Central memory CD8-positive, alpha-beta T cell (primary cell): ENCODE measurements at regions not wholly inside any gene's neighbourhood (a gene's known extent, or its start where the extent isn't known, plus 50 kb on each side); places are given as distances from the start of the nearest gene placed in this dataset.

Experiments used
- ATAC-seq: fragments of 150-1000 bp; cut with Tn5 transposase; replicated peaks from 2 replicates; pipeline ENCODE4 v1.10.0; 2022; ENCODE audit warnings: mild to moderate bottlenecking, moderate FRiP score, moderate number of reproducible peaks; ENCODE audit not compliant: poor library complexity, severe bottlenecking; ENCODE audit errors: extremely low read depth
- DNase-seq, 2 donors: peaks; one replicate each; pipeline ENCODE4 v3.0.0; 2021; ENCODE audit warnings: low spot score in 2 of 2
- H3K27ac Mint-ChIP-seq: one replicate; pipeline ENCODE4 v1.8.0; 2022; ENCODE audit warnings: low read depth, mild to moderate bottlenecking, moderate library complexity, mixed read lengths
- H3K27me3 Mint-ChIP-seq: one replicate; pipeline ENCODE4 v1.8.0; 2022; ENCODE audit warnings: mixed read lengths
- H3K36me3 Mint-ChIP-seq: one replicate; pipeline ENCODE4 v1.8.0; 2022; ENCODE audit warnings: mild to moderate bottlenecking, moderate library complexity, mixed read lengths; ENCODE audit not compliant: insufficient read depth
- H3K4me1 Mint-ChIP-seq: one replicate; pipeline ENCODE4 v1.8.0; 2022; ENCODE audit warnings: mixed read lengths
- H3K4me3 Mint-ChIP-seq: one replicate; pipeline ENCODE4 v1.8.0; 2022; ENCODE audit warnings: mild to moderate bottlenecking, moderate library complexity, mixed read lengths
- H3K9me3 Mint-ChIP-seq: one replicate; pipeline ENCODE4 v1.8.0; 2022; ENCODE audit warnings: mixed read lengths

DNA sequence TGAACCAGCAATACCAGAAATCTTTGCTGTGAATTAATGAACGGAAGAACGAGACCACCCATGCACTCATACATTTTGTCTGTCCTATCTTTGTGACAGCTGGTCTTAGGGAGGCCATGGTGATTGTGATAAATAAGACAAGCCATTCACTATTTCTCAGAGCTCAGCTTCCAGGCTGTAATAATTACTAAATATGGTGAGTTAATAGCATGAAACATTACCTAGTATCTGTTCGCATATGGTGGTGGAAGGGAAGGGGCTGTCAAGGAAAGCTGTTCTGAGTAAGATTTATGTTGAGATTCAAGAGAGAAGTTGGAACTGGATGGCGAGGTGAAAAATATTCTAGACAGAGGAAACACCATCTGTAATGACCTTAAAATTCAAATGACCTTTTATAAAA lies 719.0 kb upstream of the ZNF385D start:
- H3K9me3 Mint-ChIP-seq = peaks cover 23% of the 10 kb centered on the region
- H3K27me3 Mint-ChIP-seq = no peaks in the 10 kb centered on the region
- H3K4me3 Mint-ChIP-seq = no peak overlapping the region
- no peak for ATAC-seq
- no peaks in the 10 kb centered on the region for H3K4me1 Mint-ChIP-seq
- H3K36me3 Mint-ChIP-seq = no peaks in the 10 kb centered on the region
- no peak for DNase-seq
- no peak overlapping the region for H3K27ac Mint-ChIP-seq

DNA sequence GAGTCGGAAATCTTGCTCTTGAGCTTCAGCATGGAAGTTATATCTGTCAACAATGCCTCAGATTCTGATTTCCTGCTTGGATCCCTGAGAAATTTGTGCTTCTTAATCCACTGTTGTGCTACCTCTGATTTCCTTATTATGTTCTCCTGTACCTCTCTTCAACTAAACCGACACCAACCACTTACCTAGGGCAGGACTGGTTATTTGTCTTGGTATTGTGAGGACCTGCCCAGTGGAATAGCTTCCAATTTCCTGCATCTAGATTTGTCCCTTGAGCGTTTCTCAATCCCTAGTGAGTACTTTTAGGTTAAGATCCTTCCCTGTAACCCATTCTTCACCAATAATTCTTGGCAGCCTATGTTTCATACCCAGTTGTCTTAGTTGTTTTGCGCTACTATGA lies 720.5 kb upstream of the ZNF385D start:
- H3K27me3 Mint-ChIP-seq = no peaks in the 10 kb centered on the region
- ATAC-seq (no peak), DNase-seq (no peak)
- H3K27ac Mint-ChIP-seq = no peak overlapping the region
- no peak overlapping the region for H3K4me3 Mint-ChIP-seq
- H3K9me3 Mint-ChIP-seq = peaks cover 28% of the 10 kb centered on the region
- no peaks in the 10 kb centered on the region for H3K36me3 Mint-ChIP-seq
- no peaks in the 10 kb centered on the region for H3K4me1 Mint-ChIP-seq

DNA sequence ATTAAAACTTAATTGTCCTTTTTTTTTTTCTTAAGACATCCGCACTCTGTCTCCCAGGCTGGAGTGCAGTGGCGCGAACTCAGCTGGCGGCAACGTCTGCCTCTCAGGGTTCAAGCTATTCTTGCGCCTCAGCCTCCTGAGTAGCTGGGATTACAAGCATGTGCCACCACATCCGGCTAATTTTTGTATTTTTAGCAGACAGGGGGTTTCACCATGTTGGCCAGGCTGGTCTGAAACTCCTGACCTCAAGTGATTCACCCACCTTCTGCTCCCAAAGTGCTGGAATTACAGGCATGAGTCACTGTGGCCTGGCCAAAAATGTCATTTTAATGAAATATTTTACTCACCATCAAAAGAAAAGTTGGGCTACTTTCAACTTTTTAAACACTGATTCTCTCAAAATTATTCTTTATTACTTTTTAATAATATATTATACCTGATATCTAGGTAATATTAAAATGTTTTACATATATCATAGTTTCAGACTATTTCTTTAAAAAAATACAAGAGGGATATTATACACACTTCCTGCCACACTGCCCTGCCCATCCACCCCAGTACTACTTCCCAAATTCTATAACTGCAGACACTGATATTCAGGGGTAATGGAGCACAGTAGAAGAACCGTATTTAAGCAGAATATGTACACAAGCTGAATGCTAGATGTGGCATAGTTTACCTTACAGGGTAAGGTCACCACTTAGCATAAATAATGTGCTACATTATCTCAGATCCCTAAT lies 723.9 kb upstream of the ZNF385D start:
- Mint-ChIP-seq H3K27me3 (no peaks in the 10 kb centered on the region), H3K9me3 (peaks cover 33% of the 10 kb centered on the region), H3K4me1 (no peaks in the 10 kb centered on the region), H3K27ac (no peak overlapping the region), H3K36me3 (no peaks in the 10 kb centered on the region), H3K4me3 (no peak overlapping the region)
- no peak for DNase-seq
- ATAC-seq = no peak

DNA sequence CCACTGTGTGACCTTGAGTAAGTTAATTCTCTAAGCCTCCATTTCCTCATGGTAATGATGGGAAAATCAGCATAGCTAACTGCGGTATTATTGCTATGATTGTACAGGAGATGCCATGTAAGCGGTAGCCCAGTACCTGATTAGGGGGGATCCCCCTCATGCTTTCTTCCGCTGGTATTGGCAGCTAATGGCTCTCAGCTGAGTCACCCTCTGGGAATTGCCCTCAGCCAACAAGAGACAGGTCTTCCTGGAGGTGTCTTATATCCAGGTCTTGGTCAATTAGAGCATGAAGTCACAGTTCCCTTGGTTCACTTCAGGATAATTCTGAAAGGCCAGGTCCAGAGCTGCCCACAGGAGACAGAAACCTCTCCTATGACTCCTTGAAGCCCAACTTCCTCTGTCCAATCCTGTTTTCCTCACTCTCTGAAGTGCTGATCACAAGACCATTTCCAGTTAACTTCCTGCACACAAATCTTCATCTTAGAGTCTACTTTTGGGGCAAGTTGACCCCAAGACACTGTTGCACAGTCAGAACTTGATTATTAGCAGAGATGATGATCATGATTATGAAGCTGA lies 724.7 kb upstream of the ZNF385D start:
- no peak for ATAC-seq
- H3K27me3 Mint-ChIP-seq = no peaks in the 10 kb centered on the region
- H3K27ac Mint-ChIP-seq = no peak overlapping the region

DNA sequence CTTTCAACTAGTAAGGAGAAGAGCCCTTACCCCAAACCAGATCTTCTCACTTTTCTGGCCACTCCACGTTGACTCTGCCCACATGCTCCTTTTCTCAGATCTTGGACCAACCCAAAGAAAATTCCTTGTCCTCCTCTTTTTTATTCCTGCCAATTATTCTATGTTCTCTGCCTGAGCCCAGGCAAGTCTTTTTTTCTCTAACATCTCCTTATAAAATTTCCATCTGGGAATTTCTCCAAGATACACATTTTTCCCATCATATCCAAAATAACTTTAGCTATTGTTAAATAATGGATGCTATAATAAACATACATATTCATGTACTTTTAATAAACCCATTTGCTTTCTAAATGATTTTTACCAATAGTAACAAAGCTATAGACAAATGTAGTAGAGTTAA lies 726.0 kb upstream of the ZNF385D start:
- DNase-seq = no peak
- Mint-ChIP-seq H3K27me3 (no peaks in the 10 kb centered on the region), H3K4me1 (no peaks in the 10 kb centered on the region), H3K4me3 (no peak overlapping the region), H3K9me3 (peaks cover 16% of the 10 kb centered on the region), H3K27ac (no peak overlapping the region), H3K36me3 (no peaks in the 10 kb centered on the region)
- no peak for ATAC-seq

More for the DNA sequence above, 724.7 kb upstream of the ZNF385D start:
- DNase-seq = no peak
- Mint-ChIP-seq H3K9me3 (peaks cover 24% of the 10 kb centered on the region), H3K4me1 (no peaks in the 10 kb centered on the region), H3K36me3 (no peaks in the 10 kb centered on the region), H3K4me3 (no peak overlapping the region)

DNA sequence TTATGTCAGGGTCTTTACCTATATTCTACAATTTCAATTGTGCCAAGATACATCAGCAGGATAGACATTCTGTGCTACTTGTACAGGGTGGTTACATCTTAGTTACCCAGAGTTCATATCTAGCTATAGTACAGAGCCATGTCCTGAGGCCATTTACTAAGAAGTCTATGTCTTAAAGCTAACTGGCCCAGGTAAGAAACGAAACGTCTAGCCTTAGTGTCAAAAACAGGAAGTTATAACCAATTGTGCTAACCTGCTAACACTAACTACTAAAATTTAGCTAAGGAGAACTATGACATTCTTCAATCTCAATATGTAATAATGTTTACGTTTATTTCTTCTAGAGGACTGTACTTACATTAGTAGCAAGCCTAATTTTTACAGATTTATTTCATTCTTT lies 717.2 kb upstream of the UBE2E2 start:
- no peak overlapping the region for H3K4me3 Mint-ChIP-seq
- H3K36me3 Mint-ChIP-seq = no peaks in the 10 kb centered on the region
- peaks cover 11% of the 10 kb centered on the region for H3K9me3 Mint-ChIP-seq
- ATAC-seq (no peak), DNase-seq (no peak)
- no peak overlapping the region for H3K27ac Mint-ChIP-seq
- H3K4me1 Mint-ChIP-seq = no peaks in the 10 kb centered on the region
- no peaks in the 10 kb centered on the region for H3K27me3 Mint-ChIP-seq

DNA sequence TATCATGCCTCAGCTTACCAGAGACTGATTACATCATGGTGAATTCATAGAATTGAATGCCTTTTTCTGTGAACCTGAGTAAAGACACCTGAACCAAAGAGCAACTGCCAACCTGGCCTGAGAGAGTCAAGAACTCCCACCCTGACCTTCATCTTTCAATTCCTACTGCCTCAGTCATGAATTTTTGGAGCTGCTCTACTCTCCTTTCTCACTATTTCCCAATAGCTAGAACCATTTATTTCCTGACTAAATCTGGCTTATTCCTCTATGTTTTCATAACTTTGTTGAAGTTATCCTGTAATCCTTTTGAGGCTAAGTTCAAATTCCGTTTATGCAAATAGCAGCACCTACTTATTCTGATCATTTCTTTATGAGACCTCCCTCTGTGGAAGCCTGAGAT lies 712.4 kb upstream of the UBE2E2 start:
- no peak for DNase-seq
- H3K4me3 Mint-ChIP-seq = no peak overlapping the region
- no peak for ATAC-seq
- H3K4me1 Mint-ChIP-seq = no peaks in the 10 kb centered on the region
- no peak overlapping the region for H3K27ac Mint-ChIP-seq
- H3K27me3 Mint-ChIP-seq = no peaks in the 10 kb centered on the region
- peaks cover 6% of the 10 kb centered on the region for H3K9me3 Mint-ChIP-seq
- H3K36me3 Mint-ChIP-seq = peaks cover 3% of the 10 kb centered on the region

DNA sequence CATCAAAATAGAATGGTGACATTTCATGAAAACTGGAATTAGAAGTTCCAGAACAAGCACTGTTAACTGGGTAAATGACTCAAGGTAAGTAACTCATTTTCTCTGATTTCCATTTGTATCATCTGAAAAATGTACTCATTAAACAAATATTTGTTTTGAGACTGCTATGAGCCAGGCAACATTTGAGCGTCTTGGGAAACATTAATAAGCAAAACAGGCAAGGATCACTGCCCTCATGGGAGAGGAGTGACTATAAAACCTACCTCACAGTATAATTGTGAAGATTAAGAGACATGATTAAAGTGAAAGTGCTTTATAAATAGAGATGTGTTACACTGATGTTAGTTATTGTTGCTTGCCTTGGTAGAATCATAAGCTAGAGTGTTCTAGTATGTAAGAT lies 711.8 kb upstream of the UBE2E2 start:
- H3K4me1 Mint-ChIP-seq = no peaks in the 10 kb centered on the region

DNA sequence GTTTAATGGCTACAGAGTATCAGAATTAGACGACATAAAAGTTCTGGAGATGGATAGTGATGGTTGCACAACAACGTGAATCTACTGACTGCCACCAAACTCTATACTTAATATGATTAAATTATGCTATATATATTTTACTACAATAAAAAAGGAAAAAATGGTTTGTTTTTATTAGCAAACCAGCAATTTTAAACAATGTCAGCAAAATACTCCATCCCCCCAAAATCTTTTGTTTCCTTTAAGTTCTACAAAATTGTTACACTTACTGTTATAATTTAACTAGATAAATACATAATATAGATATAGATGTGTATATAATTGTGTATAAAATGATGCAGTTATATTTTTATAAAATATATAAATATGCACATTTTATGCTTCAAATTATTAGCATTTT lies 710.8 kb upstream of the UBE2E2 start:
- Mint-ChIP-seq H3K27ac (no peak overlapping the region), H3K4me1 (no peaks in the 10 kb centered on the region), H3K9me3 (peaks cover 17% of the 10 kb centered on the region), H3K4me3 (no peak overlapping the region), H3K27me3 (no peaks in the 10 kb centered on the region), H3K36me3 (peaks cover 3% of the 10 kb centered on the region)
- DNase-seq = no peak
- no peak for ATAC-seq

More for the DNA sequence above, 711.8 kb upstream of the UBE2E2 start:
- DNase-seq (no peak), ATAC-seq (no peak)
- no peaks in the 10 kb centered on the region for H3K27me3 Mint-ChIP-seq
- H3K36me3 Mint-ChIP-seq = peaks cover 3% of the 10 kb centered on the region
- no peak overlapping the region for H3K4me3 Mint-ChIP-seq
- no peak overlapping the region for H3K27ac Mint-ChIP-seq
- peaks cover 7% of the 10 kb centered on the region for H3K9me3 Mint-ChIP-seq

DNA sequence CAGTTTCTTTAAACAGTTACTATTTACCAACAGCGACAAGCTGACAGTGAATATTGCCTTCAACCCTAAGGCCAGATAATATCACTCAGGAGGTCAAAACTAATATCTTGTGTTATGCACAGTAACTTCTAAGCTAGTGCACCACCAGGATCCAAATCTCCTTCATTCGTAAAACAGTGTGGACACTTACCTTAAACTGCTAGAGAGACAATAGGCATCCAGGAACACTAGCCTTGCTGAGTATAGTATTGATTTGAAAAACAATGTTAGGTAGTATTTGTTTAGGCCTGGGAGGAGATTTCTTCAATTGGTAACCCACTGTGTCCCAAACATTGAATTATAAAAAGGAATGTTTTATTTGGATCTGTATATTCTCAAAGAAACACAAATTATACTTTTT lies 707.9 kb upstream of the UBE2E2 start:
- Mint-ChIP-seq H3K4me3 (no peak overlapping the region), H3K27me3 (no peaks in the 10 kb centered on the region), H3K36me3 (peaks cover 3% of the 10 kb centered on the region), H3K27ac (no peak overlapping the region), H3K9me3 (peaks cover 25% of the 10 kb centered on the region), H3K4me1 (no peaks in the 10 kb centered on the region)
- DNase-seq (no peak), ATAC-seq (no peak)

DNA sequence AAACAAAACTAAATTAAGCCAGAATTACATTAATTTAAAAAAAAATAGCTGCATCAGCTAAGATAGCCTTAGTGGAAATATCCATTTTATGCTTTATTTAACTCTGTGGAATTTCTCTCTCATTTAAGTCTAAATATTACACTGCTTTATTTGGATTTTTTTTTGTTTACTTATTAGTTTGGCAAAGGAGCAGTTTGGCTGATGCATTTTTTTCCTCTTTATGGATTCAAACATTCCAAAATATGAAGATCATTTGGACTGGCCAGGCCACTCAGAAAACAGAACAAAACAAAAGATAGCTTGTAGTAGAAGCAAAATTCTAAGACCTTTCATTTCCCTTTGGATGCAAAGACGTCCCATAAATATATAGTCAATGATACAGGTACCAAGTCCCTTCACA lies 707.3 kb upstream of the UBE2E2 start:
- Mint-ChIP-seq H3K4me1 (no peaks in the 10 kb centered on the region), H3K9me3 (peaks cover 26% of the 10 kb centered on the region), H3K27ac (no peak overlapping the region), H3K27me3 (no peaks in the 10 kb centered on the region), H3K36me3 (peaks cover 3% of the 10 kb centered on the region), H3K4me3 (no peak overlapping the region)
- DNase-seq (no peak), ATAC-seq (no peak)

DNA sequence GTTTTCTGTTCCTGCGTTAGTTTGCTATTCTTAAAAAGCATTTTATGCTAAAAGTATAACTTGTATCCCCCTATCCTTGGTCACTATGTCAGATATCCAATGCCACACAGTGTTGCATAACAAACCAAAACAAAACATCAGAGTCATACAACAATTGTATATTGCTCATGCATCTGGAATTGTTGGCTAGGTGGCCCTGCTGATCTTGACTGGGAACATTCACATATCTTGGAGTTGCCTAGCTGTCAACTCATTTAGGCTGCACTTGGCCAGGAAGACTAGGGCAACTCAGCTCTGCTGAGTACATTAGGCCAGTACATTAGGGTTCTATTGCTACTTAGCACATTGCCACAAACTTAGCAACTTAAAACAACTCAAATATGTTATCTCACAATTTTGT lies 706.5 kb upstream of the UBE2E2 start:
- no peaks in the 10 kb centered on the region for H3K4me1 Mint-ChIP-seq
- no peak overlapping the region for H3K4me3 Mint-ChIP-seq
- peaks cover 31% of the 10 kb centered on the region for H3K9me3 Mint-ChIP-seq
- H3K27ac Mint-ChIP-seq = no peak overlapping the region
- no peaks in the 10 kb centered on the region for H3K27me3 Mint-ChIP-seq
- peaks cover under 1% of the 10 kb centered on the region for H3K36me3 Mint-ChIP-seq
- DNase-seq = no peak
- no peak for ATAC-seq

DNA sequence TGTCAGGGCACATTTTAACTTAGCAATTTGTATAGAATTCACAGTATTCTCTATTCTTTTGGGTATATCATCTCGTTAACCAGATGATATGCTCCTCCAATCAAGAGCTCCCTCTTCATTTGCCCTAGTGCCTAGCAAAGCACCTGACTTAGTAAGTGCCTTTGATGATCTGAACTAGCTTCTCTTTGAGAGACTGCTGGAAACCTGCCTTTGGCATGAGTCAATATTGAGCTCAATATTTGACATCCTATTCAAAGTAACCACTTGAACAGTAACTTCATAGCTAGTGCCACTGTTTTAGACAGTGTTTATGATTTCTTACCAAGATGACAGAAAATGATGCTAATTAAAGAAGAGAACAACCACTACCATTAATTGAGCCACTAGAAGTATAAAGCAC lies 696.3 kb upstream of the UBE2E2 start:
- DNase-seq (no peak), ATAC-seq (no peak)
- H3K4me3 Mint-ChIP-seq = no peak overlapping the region
- H3K4me1 Mint-ChIP-seq = no peaks in the 10 kb centered on the region
- no peak overlapping the region for H3K27ac Mint-ChIP-seq
- H3K27me3 Mint-ChIP-seq = no peaks in the 10 kb centered on the region
- H3K9me3 Mint-ChIP-seq = peaks cover 23% of the 10 kb centered on the region
- H3K36me3 Mint-ChIP-seq = no peaks in the 10 kb centered on the region
